GM12878 (cell line): ENCODE measurements at regions not wholly inside any gene's neighbourhood (a gene's known extent, or its start where the extent isn't known, plus 50 kb on each side); places are given as distances from the start of the nearest gene placed in this dataset.

Source experiments
- ATAC-seq: fragments of 200-7000 bp; cut with Tn5 transposase; 3 replicates; pipeline ENCODE4 v1.9.1; 2020; ENCODE audit warnings: mild to moderate bottlenecking, moderate library complexity
- BruUV-seq: library from RNA; stranded (reverse); fragments of 400-500 nt; replicated peaks from 2 replicates; lab custom pipeline; 2021; lab: Mats Ljungman, UMichigan
- CTCF ChIA-PET: fragments of 300-600 bp; sonication (Branson Sonifier 250); formaldehyde crosslinking; extraction: SDS; loops from one replicate; lab custom pipeline; 2021; ENCODE audit warnings: inconsistent platforms; lab: Yijun Ruan, JAX
- POLR2A ChIA-PET: fragments of 350-600 bp; formaldehyde crosslinking; extraction: SDS; loops from one replicate; lab custom pipeline; 2021; ENCODE audit warnings: inconsistent platforms; lab: Charles Lee
- RAD21 ChIA-PET: fragments of 300-600 bp; sonication (Branson Sonifier 250); formaldehyde crosslinking; loops from one replicate; lab custom pipeline; 2023; ENCODE audit warnings: antibody characterized with exemption; ENCODE audit not compliant: unreplicated experiment; lab: Charles Lee
- SMC1A ChIA-PET: fragments of 300-600 bp; sonication (Branson Sonifier 250); formaldehyde crosslinking; loops from one replicate; lab custom pipeline; 2023; ENCODE audit not compliant: unreplicated experiment, uncharacterized antibody; lab: Charles Lee
- DNase-seq: peaks from one replicate; pipeline ENCODE4 v3.0.0-alpha.2; 2011; ENCODE audit warnings: low read depth, low spot score
- FAIRE-seq: peaks from 3 replicates; lab custom pipeline; 2011; peaks lifted over from hg19 to GRCh38; lab: Jason Lieb, UNC
- H2AFZ ChIP-seq: 2 replicates; pipeline ENCODE4 v1.6.0; 2011; ENCODE audit warnings: low read depth, low read length, control low read depth; ENCODE audit not compliant: control insufficient read depth
- H3K27ac ChIP-seq: 2 replicates; pipeline ENCODE4 v1.5.1; 2011; ENCODE audit warnings: control low read depth; ENCODE audit not compliant: control insufficient read depth, insufficient read depth
- H3K27me3 ChIP-seq, 2 experiments: replicated peaks in 1 of 2; 2 replicates each; pipeline versions ENCODE4 v1.6.0 to v1.6.1; 2011; ENCODE audit warnings: low read length in 1 of 2; ENCODE audit not compliant: control insufficient read depth in 2 of 2, insufficient read depth in 2 of 2
- H3K36me3 ChIP-seq, 2 experiments: 2 replicates each; pipeline ENCODE4 v1.5.1; 2011; ENCODE audit warnings: low read length in 1 of 2; ENCODE audit not compliant: control insufficient read depth in 2 of 2, insufficient read depth in 2 of 2
- H3K4me1 ChIP-seq: 2 replicates; pipeline ENCODE4 v1.6.1; 2011; ENCODE audit warnings: mild to moderate bottlenecking, low read length, moderate library complexity, mixed read lengths; ENCODE audit not compliant: control insufficient read depth, insufficient read depth
- H3K4me2 ChIP-seq: 2 replicates; pipeline ENCODE4 v1.6.0; 2011; ENCODE audit warnings: control low read depth; ENCODE audit not compliant: control insufficient read depth, insufficient read depth
- H3K4me3 ChIP-seq: fragments of 200-600 bp; sonication (generic); 2 replicates; pipeline ENCODE4 v1.5.1; 2016
- H3K79me2 ChIP-seq: 2 replicates; pipeline ENCODE4 v1.6.0; 2011; ENCODE audit warnings: low read length; ENCODE audit not compliant: control insufficient read depth, insufficient read depth
- H3K9ac ChIP-seq: 2 replicates; pipeline ENCODE4 v1.8.0; 2011; ENCODE audit warnings: low read length, control low read depth, mixed read lengths; ENCODE audit not compliant: control insufficient read depth, insufficient read depth
- H3K9me3 ChIP-seq: replicated peaks from 3 replicates; pipeline ENCODE4 v1.5.1; 2011; ENCODE audit warnings: mild to moderate bottlenecking, low read length; ENCODE audit not compliant: control insufficient read depth, insufficient read depth
- H4K20me1 ChIP-seq: 2 replicates; pipeline ENCODE4 v1.6.0; 2011; ENCODE audit not compliant: control insufficient read depth, insufficient read depth
- ATF7 ChIP-seq: fragments of 450-650 bp; IDR thresholded peaks from 2 replicates; pipeline ENCODE4 v1.6.1; 2016; ENCODE audit warnings: low read depth, mild to moderate bottlenecking
- BHLHE40 ChIP-seq, 2 experiments: fragments of 450-650 bp in 1 of 2; IDR thresholded peaks; 2 replicates each; pipeline ENCODE4 v1.6.1; 2011 to 2017; ENCODE audit warnings: low read depth in 2 of 2, borderline replicate concordance in 1 of 2, improper control_type of control experiment in 1 of 2, low read length in 1 of 2, mild to moderate bottlenecking in 1 of 2
- CREM ChIP-seq: IDR thresholded peaks from 2 replicates; pipeline ENCODE4 v1.6.1; 2014; ENCODE audit warnings: antibody characterized with exemption, low read depth
- CUX1 ChIP-seq: IDR thresholded peaks from 2 replicates; pipeline ENCODE4 v1.6.1; 2012; ENCODE audit warnings: improper control_type of control experiment, low read depth, low read length; ENCODE audit not compliant: insufficient replicate concordance
- EGR1 ChIP-seq, 2 experiments: IDR thresholded peaks; 1 replicate in 1 of 2; 2 replicates in 1 of 2; pipeline ENCODE4 v1.6.1; 2011 to 2012; ENCODE audit warnings: low read depth in 2 of 2, low read length in 2 of 2, borderline replicate concordance in 1 of 2, mild to moderate bottlenecking in 1 of 2, moderate library complexity in 1 of 2
- NR2C1 ChIP-seq: fragments of 450-650 bp; IDR thresholded peaks from 2 replicates; pipeline ENCODE4 v1.6.1; 2017; ENCODE audit warnings: antibody characterized with exemption, mild to moderate bottlenecking, moderate library complexity
- RCOR1 ChIP-seq: conservative IDR thresholded peaks from 2 replicates; pipeline ENCODE4 v1.6.1; 2012; ENCODE audit warnings: low read depth, low read length, improper control_type of control experiment
- TBL1XR1 ChIP-seq: IDR thresholded peaks from 2 replicates; pipeline ENCODE4 v1.6.1; 2012; ENCODE audit warnings: low read depth, low read length, improper control_type of control experiment
- WGBS: methylation state at CpG from one replicate; pipeline ENCODE4 v1.1.6; 2016; ENCODE audit warnings: low lambda C conversion rate; ENCODE audit not compliant: insufficient replicate concordance, insufficient coverage; ENCODE audit errors: missing lambda C conversion rate; 5-methylcytosine and 5-hydroxymethylcytosine counted together
- in situ Hi-C: fragments of 300-500 bp; cut with MboI; formaldehyde crosslinking; loops from 9 replicates; pipeline ENCODE4 v1.14.3; 2018; ENCODE audit warnings: mixed read lengths
- intact Hi-C: fragments of 100-400 bp; cut with micrococcal nuclease; formaldehyde crosslinking; loops from one replicate; pipeline ENCODE4 v1.14.2; 2022; ENCODE audit not compliant: unreplicated experiment

DNA sequence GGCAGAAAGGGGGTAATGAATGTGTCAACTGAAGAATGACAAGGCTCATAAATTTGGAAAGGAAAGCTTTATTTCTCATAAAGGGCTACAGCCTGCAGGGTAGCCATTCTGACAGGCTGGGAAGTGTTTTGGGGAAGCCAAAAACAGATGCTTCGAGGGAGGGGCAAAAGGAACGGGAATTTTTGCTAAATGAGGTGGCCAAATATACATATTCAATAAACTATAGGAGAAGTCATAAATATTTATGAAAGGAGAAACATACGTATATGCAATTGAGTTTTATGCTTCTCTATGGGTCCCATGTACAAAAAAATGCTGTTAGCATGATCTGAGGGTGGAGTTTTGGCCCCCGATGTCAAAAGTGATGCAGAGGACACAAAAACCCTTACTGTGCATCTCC, 180.7 kb downstream of the FNDC1 start (continued):
- no peak for TF ChIP-seq NR2C1
- TF ChIP-seq RCOR1, result no peak
- TF ChIP-seq CREM, result no peak

DNA sequence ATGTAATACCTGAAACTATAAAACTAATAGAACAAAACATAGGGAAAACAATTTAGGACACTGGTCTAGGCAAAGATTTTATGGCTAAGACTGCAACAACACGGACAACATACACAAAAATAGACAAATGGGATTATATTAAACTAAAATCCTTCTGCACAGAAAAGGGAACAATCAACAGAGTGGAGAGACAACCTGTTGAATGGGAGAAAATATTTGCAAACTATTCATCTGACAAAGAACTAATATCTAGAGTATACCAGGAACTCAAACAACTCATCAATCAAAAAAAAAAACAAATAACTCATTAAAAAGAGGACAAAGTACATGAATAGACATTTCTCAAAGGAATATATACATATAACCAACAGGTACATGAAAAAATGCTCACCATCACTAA, 174.5 kb downstream of the FNDC1 start:
- intact Hi-C loops (no loop called here), in situ Hi-C loops (no loop called here)
- POLR2A ChIA-PET, result no interaction called here
- Histone ChIP-seq H3K9ac (no peak overlapping the region), H3K27ac (no peak overlapping the region), H3K4me2 (no peak overlapping the region), H3K9me3 (no peaks in the 10 kb centered on the region), H2AFZ (no peak overlapping the region), H3K27me3 (no peaks in the 10 kb centered on the region; a peak in 1 of 4 replicates), H4K20me1 (no peaks in the 10 kb centered on the region), H3K36me3 (no peaks in the 10 kb centered on the region), H3K79me2 (no peaks in the 10 kb centered on the region), H3K4me1 (no peaks in the 10 kb centered on the region), H3K4me3 (no peak overlapping the region)
- CTCF ChIA-PET, result no interaction called here
- SMC1A ChIA-PET, result no interaction called here
- no TSS peak for BruUV-seq
- ATAC-seq (no peak), FAIRE-seq (no peak), DNase-seq (no peak)
- RAD21 ChIA-PET, result no interaction called here
- TF ChIP-seq NR2C1 (no peak), ATF7 (no peak), TBL1XR1 (no peak), CUX1 (no peak), EGR1 (IDR thresholded peaks at IDR 0.05; ENCODE audit: borderline replicate concordance in 1 of 2, low read depth in 2 of 2, low read length in 2 of 2) (no peak), BHLHE40 (IDR thresholded peaks at IDR 0.05; ENCODE audit: borderline replicate concordance in 1 of 2, low read depth in 2 of 2, low read length in 1 of 2) (no peak)
- 0% methylated on average over 1 of the region's 1 CpG for WGBS
